ENCODE measurements at regions not wholly inside any gene's neighbourhood (a gene's known extent, or its start where the extent isn't known, plus 50 kb on each side); places are given as distances from the start of the nearest gene placed in this dataset.
"Not testable (repeated sequence)": the region's sequence is repeated elsewhere in the genome, so short reads cannot be mapped to it uniquely, and the experiment has no call there.

DNA sequence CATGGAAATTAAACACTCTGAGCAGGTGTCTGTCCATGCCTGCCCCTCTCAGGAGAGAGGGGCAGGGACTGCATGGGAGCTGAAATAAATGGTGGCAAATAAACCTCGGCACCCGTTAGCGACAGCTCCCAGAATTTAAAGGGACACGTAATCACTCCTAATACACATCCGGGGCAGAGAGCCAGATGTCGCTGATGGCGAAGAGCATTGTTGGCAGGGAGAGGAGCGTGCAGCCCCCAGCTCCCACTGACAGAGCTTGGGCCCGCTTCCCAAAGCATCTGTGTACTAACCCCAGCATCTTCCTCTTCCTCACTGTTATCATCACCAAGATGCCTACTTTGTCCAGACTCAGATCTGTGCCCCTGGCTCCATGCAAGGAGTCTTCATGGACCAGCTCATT, 85.8 kb downstream of the IRX5 start:
- DNase-seq = peak in 1 of 2 experiments; percentile 28

GRCh38 chr16:55017321-55017720, 86.7 kb downstream of the IRX5 start:
- no peak for DNase-seq

DNA sequence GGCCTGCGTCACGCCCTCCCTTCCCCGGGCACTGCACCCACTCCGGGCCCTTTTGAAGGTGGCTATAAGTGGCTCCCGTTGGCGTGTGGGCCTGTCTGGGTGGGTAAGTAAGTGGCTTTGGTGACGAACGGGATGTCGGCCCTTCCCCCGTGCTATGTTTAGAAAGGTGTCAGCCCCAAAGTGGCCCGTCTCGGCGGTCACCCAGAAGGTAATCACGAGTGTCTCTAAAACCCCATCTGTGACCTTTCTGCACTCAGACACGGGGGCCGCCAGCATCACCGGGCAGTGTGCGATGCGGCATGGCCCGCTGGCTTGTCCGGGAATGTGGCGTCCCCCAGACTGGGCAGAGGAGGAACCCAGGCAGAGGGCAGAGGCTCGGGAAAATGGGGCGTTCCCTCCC, 88.2 kb downstream of the IRX5 start:
- DNase-seq = no peak

DNA sequence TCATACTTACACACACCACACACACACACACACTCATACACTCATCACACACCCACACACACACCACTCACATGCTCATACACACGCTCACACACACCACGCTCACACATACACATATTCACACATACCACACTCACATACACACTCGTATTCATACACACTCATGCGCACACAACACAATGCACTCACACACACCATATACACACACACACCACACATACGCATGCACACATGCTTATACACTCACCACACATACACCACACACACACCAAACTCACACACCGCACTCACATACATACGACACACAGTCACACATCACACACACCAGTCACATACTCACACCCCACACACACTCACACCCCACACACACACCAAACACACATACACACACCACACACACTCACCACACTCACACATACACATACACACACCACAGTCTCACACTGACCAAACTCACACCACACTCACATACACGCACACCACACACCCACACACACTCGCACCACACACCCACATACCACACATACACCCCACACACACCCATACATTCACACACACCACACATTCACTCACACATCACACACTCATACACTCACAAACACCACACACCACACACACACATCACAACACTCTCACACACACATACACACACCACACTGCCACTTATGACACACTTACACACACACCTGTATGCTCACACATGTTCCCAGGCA, 88.9 kb downstream of the IRX5 start:
- DNase-seq = no peak

GRCh38 chr16:55021595-55022475, 91.2 kb downstream of the IRX5 start:
- DNase-seq = peak; percentile 45 to 72

- not testable (repeated sequence) for DNase-seq
Observed at GRCh38 chr16:55027260-55027659, 96.6 kb downstream of the IRX5 start.

DNA sequence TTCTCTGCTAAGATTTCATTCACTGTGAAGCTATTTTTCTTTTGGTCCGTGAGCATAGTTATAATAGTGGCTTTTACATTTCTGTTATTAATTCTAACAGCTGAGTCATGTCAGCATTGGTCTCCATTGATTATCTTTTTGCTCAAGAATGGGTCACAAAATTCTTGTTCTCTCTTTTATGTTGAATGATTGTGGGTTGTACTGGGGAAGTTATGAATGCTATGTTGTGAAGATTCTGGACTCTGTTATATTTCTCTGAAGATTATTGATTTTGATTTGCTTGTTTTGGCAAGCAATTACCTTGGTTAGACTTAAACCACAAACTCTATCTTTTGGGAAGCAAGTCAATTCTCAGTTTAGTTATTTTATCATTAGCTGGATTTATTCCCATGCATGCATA, 98.8 kb downstream of the IRX5 start:
- DNase-seq = no peak

- DNase-seq = no peak
Observed at GRCh38 chr16:55030944-55031343, 100.3 kb downstream of the IRX5 start.

DNA sequence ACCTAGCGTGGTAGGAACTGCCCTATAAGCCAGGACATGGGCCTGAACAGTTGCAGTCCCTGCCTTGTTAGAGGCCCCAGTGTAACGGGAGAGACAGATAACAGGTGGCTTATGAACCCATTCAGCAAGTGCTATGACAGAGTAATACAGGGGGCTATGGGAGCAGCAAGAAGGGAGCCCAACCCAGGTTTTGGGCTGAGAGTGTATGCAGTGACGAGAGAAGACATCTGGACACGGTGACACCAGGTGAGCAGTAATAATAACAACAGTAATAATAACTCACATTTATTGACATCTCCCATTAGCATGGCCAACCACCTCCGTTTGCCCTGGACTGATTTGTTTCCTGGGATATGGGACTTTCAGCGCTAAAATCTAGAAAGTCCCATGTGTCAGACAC, 100.8 kb downstream of the IRX5 start:
- DNase-seq = no peak

GRCh38 chr16:55033225-55034156, 102.8 kb downstream of the IRX5 start:
- DNase-seq = no peak

- DNase-seq = peak; percentile 32 to 43
Observed at GRCh38 chr16:55035029-55035428, 104.4 kb downstream of the IRX5 start.

DNA sequence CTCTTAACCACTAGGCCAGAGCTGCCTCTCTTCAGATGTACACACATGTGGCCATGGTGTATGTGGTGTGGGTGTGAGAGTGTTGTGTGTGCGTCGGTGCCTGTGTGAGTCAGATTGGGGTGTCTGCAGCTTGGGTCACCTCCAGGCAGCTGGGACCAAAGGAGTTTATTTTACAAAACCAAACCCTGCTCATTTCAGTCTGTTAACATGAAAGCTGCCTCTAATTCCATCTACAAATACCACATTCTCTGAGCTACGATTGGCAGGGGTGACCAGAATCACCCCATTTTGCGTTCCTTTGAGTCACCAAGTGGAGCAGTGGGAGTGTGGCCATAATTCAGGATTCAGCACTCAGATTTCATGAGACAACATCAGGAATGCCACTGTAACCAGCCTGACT, 105.3 kb downstream of the IRX5 start:
- DNase-seq = no peak

DNA sequence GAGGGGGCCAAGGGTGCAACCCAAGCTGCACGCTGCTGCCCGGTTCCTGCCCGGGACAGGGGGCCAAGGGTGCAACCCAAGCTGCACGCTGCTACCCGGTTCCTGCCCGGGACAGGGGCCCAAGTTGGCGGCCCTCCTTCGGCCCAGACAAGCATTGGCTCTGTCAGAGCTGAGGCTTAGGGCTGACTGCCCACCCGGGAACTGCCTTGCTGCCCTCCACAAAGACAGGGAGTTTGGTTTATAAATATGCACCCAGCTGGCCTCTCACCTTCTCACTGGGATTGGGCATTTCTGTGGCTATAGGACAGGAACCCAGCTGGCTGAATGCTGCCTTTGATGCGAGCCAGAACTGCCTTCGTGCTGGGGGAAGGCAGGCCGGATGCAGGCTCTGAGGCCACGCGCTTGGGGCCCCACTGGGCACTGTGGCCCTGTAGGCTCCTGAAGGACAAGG, 105.7 kb downstream of the IRX5 start:
- no peak for DNase-seq

- no peak for DNase-seq
Observed at GRCh38 chr16:55037046-55037445, 106.4 kb downstream of the IRX5 start.

- no peak for DNase-seq
Observed at GRCh38 chr16:55037966-55038365, 107.3 kb downstream of the IRX5 start.

GRCh38 chr16:55039042-55039441, 108.4 kb downstream of the IRX5 start:
- no peak for DNase-seq

DNA sequence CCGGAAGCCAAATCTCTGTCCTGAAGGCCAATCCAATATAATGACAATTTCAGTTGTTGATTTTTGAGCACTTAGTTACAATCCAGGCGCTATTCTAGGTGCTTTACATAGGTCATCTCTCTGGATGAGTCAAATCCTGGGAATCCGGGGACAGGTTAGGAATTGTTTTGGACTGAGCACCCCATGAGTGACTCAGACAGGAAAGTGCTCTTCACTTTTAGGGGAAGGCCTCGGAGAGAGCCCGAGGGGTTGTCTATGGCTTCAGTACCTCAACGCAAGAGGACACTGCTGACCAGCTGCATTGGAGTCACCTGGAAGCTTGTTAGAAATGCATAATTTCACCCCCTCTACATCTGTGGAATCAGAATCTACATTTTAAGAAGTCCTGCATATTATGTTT, 108.8 kb downstream of the IRX5 start:
- DNase-seq = no peak

DNA sequence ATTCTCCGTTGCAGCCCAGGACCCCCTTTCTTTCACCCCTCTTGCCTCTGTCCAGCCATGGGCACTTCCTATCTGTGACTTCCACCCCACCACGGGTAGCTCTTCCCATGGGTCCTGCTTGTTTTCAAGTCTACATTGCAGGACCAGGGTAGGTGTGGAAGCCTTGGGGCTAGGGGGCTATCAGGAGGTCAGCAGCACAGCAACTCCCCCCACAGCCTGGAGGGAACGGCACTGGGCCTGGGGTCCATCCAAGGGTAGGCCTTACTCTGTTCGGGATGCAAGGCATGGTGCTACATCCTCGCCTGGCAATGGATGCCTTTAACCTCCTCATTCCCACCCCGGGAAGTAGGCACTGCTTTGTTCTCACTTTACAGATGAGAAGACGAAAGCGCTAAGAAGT, 109.3 kb downstream of the IRX5 start:
- DNase-seq = no peak

DNA sequence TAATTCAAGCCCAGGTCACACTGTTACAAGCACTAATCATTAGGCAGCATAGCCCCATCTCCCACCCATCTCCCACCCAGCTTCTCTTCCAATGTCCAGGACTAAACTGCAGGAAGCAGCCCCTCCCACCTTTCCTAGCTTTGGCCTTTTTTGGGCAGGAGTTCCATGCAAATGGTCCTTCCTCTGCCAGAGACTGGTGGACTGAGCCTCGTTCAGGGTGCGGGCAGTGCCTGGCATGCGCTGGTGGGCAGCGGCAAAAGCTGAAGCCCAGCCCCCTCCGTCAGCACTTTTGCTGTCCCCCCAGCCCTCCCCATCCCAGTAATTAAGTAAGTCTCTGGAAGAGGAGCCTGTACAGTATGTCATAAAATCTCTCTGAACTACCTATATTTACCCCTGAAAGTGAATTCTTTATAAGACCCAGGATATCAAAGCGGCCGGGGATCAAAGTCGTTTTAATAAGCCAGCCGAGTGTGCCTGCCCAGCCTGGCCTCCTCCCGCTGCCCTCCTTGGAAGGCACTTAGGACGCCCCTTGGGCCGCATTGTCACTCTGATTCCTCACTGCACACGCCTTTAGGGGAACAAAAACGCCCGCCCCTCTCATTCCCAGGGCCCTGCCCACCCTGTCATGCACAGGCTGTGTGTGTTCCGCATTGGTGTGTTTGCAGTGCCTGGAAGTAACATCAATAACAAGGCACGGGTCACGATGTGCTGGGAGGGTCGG, 109.9 kb downstream of the IRX5 start:
- no peak for DNase-seq

GRCh38 chr16:55041540-55042234, 111.0 kb downstream of the IRX5 start:
- no peak for DNase-seq

GRCh38 chr16:55042556-55043432, 112.1 kb downstream of the IRX5 start:
- DNase-seq = no peak

All from NCI-H524 (cell line).